ENCODE measurements at regions not wholly inside any gene's neighbourhood (a gene's known extent, or its start where the extent isn't known, plus 50 kb on each side); places are given as distances from the start of the nearest gene placed in this dataset.

GRCh38 chr2:146908776-146909175 is 936.1 kb upstream of the ACVR2A start:
- TF ChIP-seq POLR2A (IDR thresholded peaks at IDR 0.05) (no peak), EP300 (IDR thresholded peaks at IDR 0.05) (no peak), CTCF (IDR thresholded peaks at IDR 0.05) (no peak), POLR2AphosphoS5 (IDR thresholded peaks at IDR 0.05) (no peak)
- H3K9me3 ChIP-seq, result no peaks in the 10 kb centered on the region
- H3K27ac ChIP-seq, result no peak overlapping the region
- H3K27me3 ChIP-seq, result no peaks in the 10 kb centered on the region
- no peaks in the 10 kb centered on the region for H3K4me1 ChIP-seq
- intact Hi-C loops (cut with DNase I), result no loop called here
- DNase-seq, result no peak
- no peak overlapping the region for H3K4me3 ChIP-seq
- no peaks in the 10 kb centered on the region for H3K36me3 ChIP-seq
- WGBS, 2 donors, result 77 to 79% methylated on average over 3 of the region's 3 CpGs

DNA sequence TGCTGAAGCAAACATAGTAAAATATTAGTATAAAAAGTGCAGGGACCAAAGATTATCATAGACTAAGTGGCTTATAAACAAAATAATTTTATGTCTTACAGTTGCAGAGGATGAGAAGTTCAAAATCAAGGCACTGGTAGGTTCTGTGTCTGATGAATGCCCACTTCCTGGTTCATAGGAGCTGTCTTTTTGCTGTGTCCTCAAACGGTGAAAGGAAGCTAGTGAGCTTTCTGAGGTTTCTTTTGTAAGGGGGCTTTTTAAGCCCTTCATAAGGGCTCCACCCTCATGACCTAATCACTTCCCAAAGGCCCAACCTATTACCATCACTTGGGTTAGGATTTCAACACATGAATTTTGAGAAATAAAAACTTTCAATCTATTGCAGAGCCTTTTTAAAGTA is 946.7 kb upstream of the ACVR2A start:
- peaks cover 0 to 6% (median 0%) of the 10 kb centered on the region in 4 donors for H3K4me1 ChIP-seq
- H3K27me3 ChIP-seq, result no peaks in the 10 kb centered on the region
- TF ChIP-seq POLR2AphosphoS5 (IDR thresholded peaks at IDR 0.05), result no peak
- no peak for TF ChIP-seq POLR2A (IDR thresholded peaks at IDR 0.05)
- DNase-seq, result no peak
- H3K27ac ChIP-seq, result no peak overlapping the region
- no peaks in the 10 kb centered on the region for H3K9me3 ChIP-seq
- no peak overlapping the region for H3K4me3 ChIP-seq
- intact Hi-C loops (cut with DNase I), result no loop called here
- WGBS, 2 donors, result 25 to 26% methylated on average over 1 of the region's 1 CpG
- H3K36me3 ChIP-seq, result no peaks in the 10 kb centered on the region

DNA sequence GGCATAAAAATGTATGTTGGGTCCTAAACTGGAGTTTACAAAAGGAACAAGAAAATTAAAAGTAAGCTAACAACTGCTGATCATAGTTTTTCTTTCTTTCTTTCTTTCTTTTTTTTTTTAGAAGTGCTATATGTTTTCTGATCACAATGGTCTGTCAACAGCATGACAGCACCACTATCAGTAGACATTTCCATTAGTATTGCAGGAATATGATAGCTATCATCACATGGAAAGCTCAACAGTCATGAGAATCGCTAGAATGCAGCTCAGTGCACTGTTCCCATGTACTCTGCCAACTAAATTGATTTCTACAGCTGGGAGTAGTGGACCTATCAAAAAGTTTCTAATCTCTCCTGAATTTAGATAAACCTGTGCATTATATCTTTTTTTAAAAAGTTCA is 950.3 kb upstream of the ACVR2A start:
- TF ChIP-seq POLR2AphosphoS5 (IDR thresholded peaks at IDR 0.05), result no peak
- no peak for TF ChIP-seq CTCF (IDR thresholded peaks at IDR 0.05)
- TF ChIP-seq POLR2A (IDR thresholded peaks at IDR 0.05), result no peak
- no peak for TF ChIP-seq EP300 (IDR thresholded peaks at IDR 0.05)
- Histone ChIP-seq H3K27me3 (no peaks in the 10 kb centered on the region), H3K9me3 (no peaks in the 10 kb centered on the region), H3K27ac (no peak overlapping the region), H3K4me3 (no peak overlapping the region), H3K4me1 (no peaks in the 10 kb centered on the region), H3K36me3 (no peaks in the 10 kb centered on the region)
- WGBS, 2 donors, result 82 to 90% methylated on average over 1 of the region's 1 CpG
- no peak for DNase-seq
- intact Hi-C loops (cut with DNase I), result no loop called here

DNA sequence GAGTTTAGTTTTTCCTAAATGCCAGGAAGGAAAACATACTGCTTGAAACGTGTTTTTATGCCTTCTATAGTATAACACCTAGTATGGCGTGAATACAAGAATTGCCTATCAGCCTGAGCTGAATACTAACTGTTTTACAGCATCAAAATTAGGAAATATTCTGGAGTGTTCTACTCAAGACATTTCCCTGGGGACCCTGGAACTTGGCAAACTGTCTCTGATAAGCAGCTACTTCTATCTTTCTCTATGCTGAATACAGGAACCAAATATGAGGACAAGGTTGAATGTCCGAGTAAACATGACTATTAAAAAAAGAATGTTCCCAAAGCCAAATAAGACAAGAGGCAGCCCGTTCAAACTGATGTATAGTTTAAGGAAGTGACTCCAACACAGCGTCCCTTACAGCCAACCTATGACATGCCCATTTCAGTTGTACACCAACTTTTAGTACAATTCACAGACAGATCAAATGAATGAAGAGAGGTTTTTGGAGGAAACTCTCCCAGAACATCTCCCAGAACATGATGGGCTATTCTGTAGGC is 951.3 kb upstream of the ACVR2A start:
- peaks cover 0 to 2% (median 0%) of the 10 kb centered on the region in 4 donors for H3K9me3 ChIP-seq
- no peak overlapping the region for H3K27ac ChIP-seq
- H3K36me3 ChIP-seq, result no peaks in the 10 kb centered on the region
- 71 to 84% methylated on average over 5 of the region's 5 CpGs for WGBS, 2 donors
- no peak overlapping the region for H3K4me3 ChIP-seq
- no peaks in the 10 kb centered on the region for H3K4me1 ChIP-seq
- no peak for DNase-seq
- no peaks in the 10 kb centered on the region for H3K27me3 ChIP-seq
- intact Hi-C loops (cut with DNase I), result no loop called here
- TF ChIP-seq CTCF (IDR thresholded peaks at IDR 0.05), result no peak
- TF ChIP-seq POLR2A (IDR thresholded peaks at IDR 0.05), result no peak
- no peak for TF ChIP-seq EP300 (IDR thresholded peaks at IDR 0.05)
- no peak for TF ChIP-seq POLR2AphosphoS5 (IDR thresholded peaks at IDR 0.05)

- Histone ChIP-seq H3K36me3 (no peaks in the 10 kb centered on the region), H3K4me3 (no peak overlapping the region), H3K27ac (no peak overlapping the region), H3K9me3 (peaks cover 0 to 2% (median 0%) of the 10 kb centered on the region in 4 donors), H3K4me1 (no peaks in the 10 kb centered on the region), H3K27me3 (no peaks in the 10 kb centered on the region)
- intact Hi-C loops (cut with DNase I), result no loop called here
- no peak for TF ChIP-seq EP300 (IDR thresholded peaks at IDR 0.05)
- TF ChIP-seq POLR2A (IDR thresholded peaks at IDR 0.05), result no peak
- TF ChIP-seq CTCF (IDR thresholded peaks at IDR 0.05), result no peak
- TF ChIP-seq POLR2AphosphoS5 (IDR thresholded peaks at IDR 0.05), result no peak
- 89 to 91% methylated on average over 2 of the region's 2 CpGs for WGBS, 2 donors
- no peak for DNase-seq
These were observed 954.3 kb upstream of the ACVR2A start for GRCh38 chr2:146890491-146890890.

All from sigmoid colon (tissue), 6 donors.